Keratinocyte (primary cell): ENCODE measurements at regions not wholly inside any gene's neighbourhood (a gene's known extent, or its start where the extent isn't known, plus 50 kb on each side); places are given as distances from the start of the nearest gene placed in this dataset.

Experiments
- DNase-seq: peaks from one replicate; pipeline ENCODE4 v3.0.0-alpha.2; 2011; ENCODE audit warnings: low read depth, missing footprints, low spot score
- FAIRE-seq: peaks from 2 replicates; lab custom pipeline; 2011; peaks lifted over from hg19 to GRCh38; lab: Jason Lieb, UNC
- H2AFZ ChIP-seq: 2 replicates; pipeline ENCODE4 v1.6.0; 2012; ENCODE audit warnings: low read length, control low read depth, inconsistent platforms; ENCODE audit not compliant: control insufficient read depth
- H3K27ac ChIP-seq: 2 replicates; pipeline ENCODE4 v1.5.1; 2011; ENCODE audit warnings: low read length; ENCODE audit not compliant: control insufficient read depth, insufficient read depth
- H3K27me3 ChIP-seq: 3 replicates; pipeline ENCODE4 v1.6.0; 2011; ENCODE audit warnings: low read length; ENCODE audit not compliant: control insufficient read depth, insufficient read depth; ENCODE audit errors: extremely low read depth
- H3K36me3 ChIP-seq, 2 experiments: 2 replicates in 1 of 2; 3 replicates in 1 of 2; pipeline ENCODE4 v1.5.1; 2011; ENCODE audit warnings: low read length in 2 of 2, mild to moderate bottlenecking in 1 of 2; ENCODE audit not compliant: control insufficient read depth in 2 of 2, insufficient read depth in 2 of 2; ENCODE audit errors: extremely low read depth in 1 of 2
- H3K4me1 ChIP-seq: 3 replicates; pipeline ENCODE4 v1.5.1; 2011; ENCODE audit warnings: low read length; ENCODE audit not compliant: control insufficient read depth, insufficient read depth; ENCODE audit errors: extremely low read depth
- H3K4me2 ChIP-seq: 3 replicates; pipeline ENCODE4 v1.6.0; 2011; ENCODE audit warnings: low read depth, low read length; ENCODE audit not compliant: control insufficient read depth, insufficient read depth; ENCODE audit errors: extremely low read depth
- H3K4me3 ChIP-seq, 3 experiments: fragments of 200-600 bp in 1 of 3; sonication (generic) in 1 of 3; 2 replicates in 2 of 3; 3 replicates in 1 of 3; pipeline ENCODE4 v1.5.1; 2011 to 2016; ENCODE audit warnings: low read length in 3 of 3, mild to moderate bottlenecking in 3 of 3, control low read depth in 2 of 3, inconsistent platforms in 1 of 3, low read depth in 1 of 3, mixed read lengths in 1 of 3, mixed run types in 1 of 3, moderate library complexity in 1 of 3; ENCODE audit not compliant: control insufficient read depth in 2 of 3, insufficient read depth in 2 of 3; ENCODE audit errors: extremely low read depth in 1 of 3
- H3K79me2 ChIP-seq: 2 replicates; pipeline ENCODE4 v1.6.0; 2012; ENCODE audit warnings: low read length; ENCODE audit not compliant: control insufficient read depth, insufficient read depth
- H3K9ac ChIP-seq: 3 replicates; pipeline ENCODE4 v1.6.0; 2011; ENCODE audit warnings: low read length; ENCODE audit not compliant: control insufficient read depth, insufficient read depth; ENCODE audit errors: extremely low read depth
- H3K9me1 ChIP-seq: 3 replicates; pipeline ENCODE4 v1.6.0; 2011; ENCODE audit warnings: low read length; ENCODE audit not compliant: control insufficient read depth, insufficient read depth; ENCODE audit errors: extremely low read depth
- H3K9me3 ChIP-seq: 2 replicates; pipeline ENCODE4 v1.5.1; 2012; ENCODE audit warnings: low read depth, low read length; ENCODE audit not compliant: control insufficient read depth
- H4K20me1 ChIP-seq: 3 replicates; pipeline ENCODE4 v1.6.0; 2011; ENCODE audit warnings: low read length; ENCODE audit not compliant: control insufficient read depth, insufficient read depth; ENCODE audit errors: extremely low read depth
- EZH2 ChIP-seq: IDR thresholded peaks from one replicate; pipeline ENCODE4 v1.6.1; 2012; ENCODE audit warnings: inconsistent platforms, mild to moderate bottlenecking, low read length, moderate library complexity
- dilution Hi-C: fragments of 300-500 bp; cut with MboI; formaldehyde crosslinking; loops from one replicate; pipeline ENCODE4 v1.7.0; 2020; ENCODE audit warnings: low sequenced_read_pairs; ENCODE audit not compliant: extremely low pct_ligation_motif_present
- TF ChIP-seq, protein P1 (sequence below), 3 experiments: IDR thresholded peaks in 1 of 3; conservative IDR thresholded peaks in 1 of 3; optimal IDR thresholded peaks in 1 of 3; 2 replicates in 2 of 3; 3 replicates in 1 of 3; pipeline versions ENCODE3 to v1.5.1; 2011; ENCODE audit warnings: low read length in 3 of 3, mild to moderate bottlenecking in 3 of 3, moderate library complexity in 2 of 3, control low read depth in 1 of 3, inconsistent platforms in 1 of 3; ENCODE audit not compliant: insufficient read depth in 2 of 3; ENCODE audit errors: extremely low read depth in 1 of 3

DNA sequence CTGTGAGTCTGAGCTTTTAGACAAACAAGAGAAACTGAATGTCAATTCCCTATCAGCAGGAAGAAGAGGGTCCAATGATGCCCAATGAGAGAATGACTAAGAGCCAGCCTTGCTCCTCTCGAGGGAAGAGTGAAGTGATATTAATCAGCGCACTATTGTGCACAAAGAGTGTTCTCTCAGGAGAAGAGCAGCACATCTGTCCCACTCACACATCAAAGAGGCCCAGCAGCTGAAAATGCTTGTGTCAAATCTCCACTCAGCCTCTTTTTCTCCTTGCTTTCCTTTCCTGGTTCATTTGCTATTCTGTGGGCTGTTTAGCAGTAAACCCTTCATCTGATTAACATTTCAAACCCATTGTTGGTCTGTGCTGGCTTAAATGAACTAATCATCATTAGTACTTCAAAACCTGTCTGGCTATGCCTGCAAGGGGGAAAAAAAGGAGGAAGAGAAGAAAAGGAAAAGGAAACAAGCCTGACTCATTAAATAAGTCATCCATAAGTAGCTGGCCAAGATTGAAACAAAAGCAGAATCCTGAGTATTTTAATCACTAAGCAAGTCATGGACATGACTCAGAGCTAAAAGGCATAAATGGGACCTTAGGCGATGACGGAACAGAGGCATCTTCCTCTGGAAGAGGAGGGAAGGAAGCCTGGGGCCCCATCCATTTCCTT is 912.7 kb downstream of the TUSC7 start:
- H3K79me2 ChIP-seq, result no peaks in the 10 kb centered on the region
- peak overlapping the region in 1 of 3 experiments; percentile 19 for H3K4me3 ChIP-seq
- no peaks in the 10 kb centered on the region for H3K36me3 ChIP-seq
- FAIRE-seq (peak; percentile 74), DNase-seq (peak; percentile 74)
- H3K27me3 ChIP-seq, result no peaks in the 10 kb centered on the region
- H3K9me1 ChIP-seq, result no peaks in the 10 kb centered on the region
- TF ChIP-seq EZH2, result no peak
- TF ChIP-seq, protein P1, sequence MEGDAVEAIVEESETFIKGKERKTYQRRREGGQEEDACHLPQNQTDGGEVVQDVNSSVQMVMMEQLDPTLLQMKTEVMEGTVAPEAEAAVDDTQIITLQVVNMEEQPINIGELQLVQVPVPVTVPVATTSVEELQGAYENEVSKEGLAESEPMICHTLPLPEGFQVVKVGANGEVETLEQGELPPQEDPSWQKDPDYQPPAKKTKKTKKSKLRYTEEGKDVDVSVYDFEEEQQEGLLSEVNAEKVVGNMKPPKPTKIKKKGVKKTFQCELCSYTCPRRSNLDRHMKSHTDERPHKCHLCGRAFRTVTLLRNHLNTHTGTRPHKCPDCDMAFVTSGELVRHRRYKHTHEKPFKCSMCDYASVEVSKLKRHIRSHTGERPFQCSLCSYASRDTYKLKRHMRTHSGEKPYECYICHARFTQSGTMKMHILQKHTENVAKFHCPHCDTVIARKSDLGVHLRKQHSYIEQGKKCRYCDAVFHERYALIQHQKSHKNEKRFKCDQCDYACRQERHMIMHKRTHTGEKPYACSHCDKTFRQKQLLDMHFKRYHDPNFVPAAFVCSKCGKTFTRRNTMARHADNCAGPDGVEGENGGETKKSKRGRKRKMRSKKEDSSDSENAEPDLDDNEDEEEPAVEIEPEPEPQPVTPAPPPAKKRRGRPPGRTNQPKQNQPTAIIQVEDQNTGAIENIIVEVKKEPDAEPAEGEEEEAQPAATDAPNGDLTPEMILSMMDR (optimal IDR thresholded peaks at IDR 0.05 in 1 of 3, IDR thresholded peaks at IDR 0.05 in 1 of 3, conservative IDR thresholded peaks at IDR 0.05 in 1 of 3; ENCODE audit: extremely low read depth in 1 of 3, insufficient read depth in 2 of 3, low read length in 3 of 3), result no peak
- dilution Hi-C loops, result no loop called here
- no peaks in the 10 kb centered on the region for H3K9me3 ChIP-seq
- peak overlapping the region; percentile 58 for H3K4me2 ChIP-seq
- peaks cover 11% of the 10 kb centered on the region for H3K4me1 ChIP-seq
- H3K27ac ChIP-seq, result peak overlapping the region; percentile 50
- H4K20me1 ChIP-seq, result no peaks in the 10 kb centered on the region
- no peak overlapping the region for H2AFZ ChIP-seq
- no peak overlapping the region for H3K9ac ChIP-seq

GRCh38 chr3:117624424-117624823 is 914.8 kb downstream of the TUSC7 start:
- no peaks in the 10 kb centered on the region for H3K79me2 ChIP-seq
- H3K9me3 ChIP-seq, result no peaks in the 10 kb centered on the region
- no peak overlapping the region for H3K4me2 ChIP-seq
- peaks cover 14% of the 10 kb centered on the region for H3K4me1 ChIP-seq
- H3K27me3 ChIP-seq, result no peaks in the 10 kb centered on the region
- no peaks in the 10 kb centered on the region for H4K20me1 ChIP-seq
- FAIRE-seq, result no peak
- no peaks in the 10 kb centered on the region for H3K36me3 ChIP-seq
- no peak overlapping the region for H3K27ac ChIP-seq
- H2AFZ ChIP-seq, result no peak overlapping the region
- H3K9ac ChIP-seq, result no peak overlapping the region
- H3K9me1 ChIP-seq, result no peaks in the 10 kb centered on the region
- no peak for TF ChIP-seq EZH2
- TF ChIP-seq, protein P1 (optimal IDR thresholded peaks at IDR 0.05 in 1 of 3, IDR thresholded peaks at IDR 0.05 in 1 of 3, conservative IDR thresholded peaks at IDR 0.05 in 1 of 3; ENCODE audit: extremely low read depth in 1 of 3, insufficient read depth in 2 of 3, low read length in 3 of 3), result no peak
- no peak for DNase-seq
- dilution Hi-C loops, result no loop called here
- no peak overlapping the region for H3K4me3 ChIP-seq
